SK-N-SH treated with all-trans-retinoic acid at 6 μM for 48 hours (cell line): ENCODE measurements at regions not wholly inside any gene's neighbourhood (a gene's known extent, or its start where the extent isn't known, plus 50 kb on each side); places are given as distances from the start of the nearest gene placed in this dataset.

Source experiments
- ATAC-seq: fragments of 200-7000 bp; cut with Tn5 transposase; 3 replicates; pipeline ENCODE4 v1.9.1; 2020; ENCODE audit warnings: mild to moderate bottlenecking, moderate library complexity
- ARNTL ChIP-seq: fragments of 450-650 bp; formaldehyde crosslinking; IDR thresholded peaks from 2 replicates; pipeline ENCODE4 v1.5.0; 2020; ENCODE audit warnings: low read depth, mild to moderate bottlenecking, moderate library complexity, borderline replicate concordance
- BACH2 ChIP-seq: fragments of 250-450 bp; sonication (Bioruptor Pico); IDR thresholded peaks from 2 replicates; pipeline ENCODE4 v1.9.0; 2021; ENCODE audit warnings: mild to moderate bottlenecking, borderline replicate concordance
- CSRNP3 ChIP-seq: fragments of 250-450 bp; sonication (Bioruptor Pico); IDR thresholded peaks from 2 replicates; pipeline ENCODE4 v1.5.1; 2021; ENCODE audit warnings: mild to moderate bottlenecking, moderate library complexity
- ESRRG ChIP-seq: fragments of 250-450 bp; sonication (Bioruptor Pico); IDR thresholded peaks from 2 replicates; pipeline ENCODE4 v1.6.1; 2021; ENCODE audit warnings: mild to moderate bottlenecking
- GLIS3 ChIP-seq: fragments of 250-450 bp; sonication (Bioruptor Pico); IDR thresholded peaks from 2 replicates; pipeline ENCODE4 v1.5.0; 2020; ENCODE audit warnings: mild to moderate bottlenecking, moderate library complexity
- ISL1 ChIP-seq: fragments of 250-450 bp; sonication (Bioruptor Pico); IDR thresholded peaks from 2 replicates; pipeline ENCODE4 v2.1.2; 2022; ENCODE audit warnings: mild to moderate bottlenecking, moderate library complexity
- OSR1 ChIP-seq: fragments of 250-450 bp; sonication (Bioruptor Pico); IDR thresholded peaks from 2 replicates; pipeline ENCODE4 v1.8.0; 2022; ENCODE audit warnings: moderate library complexity, mild to moderate bottlenecking, inconsistent platforms
- PPARA ChIP-seq: fragments of 250-450 bp; sonication (Bioruptor Pico); IDR thresholded peaks from 2 replicates; pipeline ENCODE4 v1.5.0; 2020; ENCODE audit warnings: mild to moderate bottlenecking, borderline replicate concordance
- RARB ChIP-seq: fragments of 250-450 bp; sonication (Bioruptor Pico); IDR thresholded peaks from 2 replicates; pipeline ENCODE4 v1.8.0; 2021; ENCODE audit warnings: mild to moderate bottlenecking, moderate library complexity
- SNAI2 ChIP-seq: fragments of 250-450 bp; sonication (Bioruptor Pico); IDR thresholded peaks from 2 replicates; pipeline ENCODE4 v1.5.0; 2020; ENCODE audit warnings: mild to moderate bottlenecking, moderate library complexity
- TCF4 ChIP-seq: fragments of 250-450 bp; sonication (Bioruptor Pico); IDR thresholded peaks from 2 replicates; pipeline ENCODE4 v1.8.0; 2021; ENCODE audit warnings: mild to moderate bottlenecking, moderate library complexity, borderline replicate concordance
- ZC3H10 ChIP-seq: fragments of 250-450 bp; sonication (Bioruptor Pico); IDR thresholded peaks from 2 replicates; pipeline ENCODE4 v1.5.1; 2021; ENCODE audit warnings: mild to moderate bottlenecking, moderate library complexity
- ZFP30 ChIP-seq: fragments of 450-650 bp; formaldehyde crosslinking; IDR thresholded peaks from 2 replicates; pipeline ENCODE4 v1.5.0; 2022; ENCODE audit warnings: mild to moderate bottlenecking, moderate library complexity
- ZNF565 ChIP-seq: fragments of 450-650 bp; formaldehyde crosslinking; conservative IDR thresholded peaks from 2 replicates; pipeline ENCODE4 v1.5.0; 2020; ENCODE audit warnings: low read depth, mild to moderate bottlenecking, moderate library complexity
- ZNF70 ChIP-seq: fragments of 450-650 bp; formaldehyde crosslinking; IDR thresholded peaks from 2 replicates; pipeline ENCODE4 v1.5.0; 2020; ENCODE audit warnings: mild to moderate bottlenecking, moderate library complexity
- ZNF8 ChIP-seq: fragments of 450-650 bp; formaldehyde crosslinking; IDR thresholded peaks from 2 replicates; pipeline ENCODE4 v1.5.0; 2020; ENCODE audit warnings: mild to moderate bottlenecking, moderate library complexity
- TF ChIP-seq, protein P1 (sequence below): fragments of 250-450 bp; sonication (Bioruptor Pico); IDR thresholded peaks from 2 replicates; pipeline ENCODE4 v1.5.0; 2020; ENCODE audit warnings: mild to moderate bottlenecking, moderate library complexity
- TF ChIP-seq, protein P2 (sequence below): fragments of 250-450 bp; sonication (Bioruptor Pico); IDR thresholded peaks from 2 replicates; pipeline ENCODE4 v1.5.1; 2020; ENCODE audit warnings: low read depth, mild to moderate bottlenecking, moderate library complexity
- TF ChIP-seq, protein P3 (sequence below): fragments of 250-450 bp; sonication (Bioruptor Pico); IDR thresholded peaks from 2 replicates; pipeline ENCODE4 v1.8.0; 2020; ENCODE audit warnings: mild to moderate bottlenecking, moderate library complexity, borderline replicate concordance
- TF ChIP-seq, protein P4 (sequence below): fragments of 250-450 bp; sonication (Bioruptor Pico); IDR thresholded peaks from 2 replicates; pipeline ENCODE4 v1.8.0; 2021; ENCODE audit warnings: low read depth, mild to moderate bottlenecking, moderate library complexity, borderline replicate concordance

DNA sequence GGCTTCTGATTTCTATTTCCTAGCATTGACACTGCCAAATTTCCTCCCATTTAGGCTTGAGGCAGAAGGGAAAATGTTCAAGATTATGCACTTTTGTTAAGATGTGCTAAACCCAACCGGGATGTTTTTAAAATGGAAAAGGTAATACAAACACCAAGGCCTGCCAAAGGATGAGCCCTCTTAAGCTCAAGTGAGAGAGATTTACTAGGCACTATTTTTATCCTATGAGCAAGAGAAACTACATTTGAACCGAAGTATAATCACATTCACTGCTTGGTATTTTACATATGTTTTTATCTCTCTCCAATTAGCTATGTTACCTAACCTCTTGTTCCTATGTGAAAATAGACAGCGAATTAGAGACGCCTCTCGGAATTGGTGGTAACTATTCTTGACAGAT is 295.8 kb downstream of the GABRB3 start:
- TF ChIP-seq BACH2 (CRISPR knock-in tag) = no peak
- TF ChIP-seq SNAI2 (CRISPR knock-in tag) = no peak
- TF ChIP-seq, protein P1, sequence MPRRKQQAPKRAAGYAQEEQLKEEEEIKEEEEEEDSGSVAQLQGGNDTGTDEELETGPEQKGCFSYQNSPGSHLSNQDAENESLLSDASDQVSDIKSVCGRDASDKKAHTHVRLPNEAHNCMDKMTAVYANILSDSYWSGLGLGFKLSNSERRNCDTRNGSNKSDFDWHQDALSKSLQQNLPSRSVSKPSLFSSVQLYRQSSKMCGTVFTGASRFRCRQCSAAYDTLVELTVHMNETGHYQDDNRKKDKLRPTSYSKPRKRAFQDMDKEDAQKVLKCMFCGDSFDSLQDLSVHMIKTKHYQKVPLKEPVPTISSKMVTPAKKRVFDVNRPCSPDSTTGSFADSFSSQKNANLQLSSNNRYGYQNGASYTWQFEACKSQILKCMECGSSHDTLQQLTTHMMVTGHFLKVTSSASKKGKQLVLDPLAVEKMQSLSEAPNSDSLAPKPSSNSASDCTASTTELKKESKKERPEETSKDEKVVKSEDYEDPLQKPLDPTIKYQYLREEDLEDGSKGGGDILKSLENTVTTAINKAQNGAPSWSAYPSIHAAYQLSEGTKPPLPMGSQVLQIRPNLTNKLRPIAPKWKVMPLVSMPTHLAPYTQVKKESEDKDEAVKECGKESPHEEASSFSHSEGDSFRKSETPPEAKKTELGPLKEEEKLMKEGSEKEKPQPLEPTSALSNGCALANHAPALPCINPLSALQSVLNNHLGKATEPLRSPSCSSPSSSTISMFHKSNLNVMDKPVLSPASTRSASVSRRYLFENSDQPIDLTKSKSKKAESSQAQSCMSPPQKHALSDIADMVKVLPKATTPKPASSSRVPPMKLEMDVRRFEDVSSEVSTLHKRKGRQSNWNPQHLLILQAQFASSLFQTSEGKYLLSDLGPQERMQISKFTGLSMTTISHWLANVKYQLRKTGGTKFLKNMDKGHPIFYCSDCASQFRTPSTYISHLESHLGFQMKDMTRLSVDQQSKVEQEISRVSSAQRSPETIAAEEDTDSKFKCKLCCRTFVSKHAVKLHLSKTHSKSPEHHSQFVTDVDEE (CRISPR knock-in tag) = no peak
- no peak for TF ChIP-seq GLIS3
- TF ChIP-seq PPARA = no peak
- no peak for ATAC-seq

DNA sequence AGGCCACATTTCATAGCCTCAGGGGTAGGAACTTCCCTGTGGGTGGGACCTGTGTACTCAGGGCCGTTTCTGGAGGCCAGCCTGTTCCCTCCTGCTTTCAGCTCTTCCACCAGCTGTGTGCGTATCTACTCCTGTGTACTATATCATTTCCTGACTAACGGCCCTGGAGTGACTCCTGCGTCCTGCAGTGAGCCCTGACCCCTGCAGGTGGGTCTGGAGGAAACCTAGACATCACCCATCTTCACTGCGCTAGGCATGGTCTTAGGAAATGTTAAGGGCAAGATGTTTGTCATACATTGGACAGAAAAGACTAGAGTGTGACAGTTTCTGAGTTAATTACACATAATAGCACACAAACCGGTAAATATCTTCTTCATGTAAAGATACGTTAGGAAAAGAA is 297.3 kb downstream of the GABRB3 start:
- no peak for TF ChIP-seq TCF4 (CRISPR knock-in tag)
- no peak for TF ChIP-seq ZNF8 (CRISPR knock-in tag)
- TF ChIP-seq ZC3H10 (CRISPR knock-in tag) = no peak
- ATAC-seq = no peak

- TF ChIP-seq, protein P2, sequence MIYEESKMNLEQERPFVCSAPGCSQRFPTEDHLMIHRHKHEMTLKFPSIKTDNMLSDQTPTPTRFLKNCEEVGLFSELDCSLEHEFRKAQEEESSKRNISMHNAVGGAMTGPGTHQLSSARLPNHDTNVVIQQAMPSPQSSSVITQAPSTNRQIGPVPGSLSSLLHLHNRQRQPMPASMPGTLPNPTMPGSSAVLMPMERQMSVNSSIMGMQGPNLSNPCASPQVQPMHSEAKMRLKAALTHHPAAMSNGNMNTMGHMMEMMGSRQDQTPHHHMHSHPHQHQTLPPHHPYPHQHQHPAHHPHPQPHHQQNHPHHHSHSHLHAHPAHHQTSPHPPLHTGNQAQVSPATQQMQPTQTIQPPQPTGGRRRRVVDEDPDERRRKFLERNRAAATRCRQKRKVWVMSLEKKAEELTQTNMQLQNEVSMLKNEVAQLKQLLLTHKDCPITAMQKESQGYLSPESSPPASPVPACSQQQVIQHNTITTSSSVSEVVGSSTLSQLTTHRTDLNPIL = no peak
- no peak for TF ChIP-seq BACH2 (CRISPR knock-in tag)
- TF ChIP-seq OSR1 (CRISPR knock-in tag) = no peak
- TF ChIP-seq RARB (CRISPR knock-in tag) = no peak
- TF ChIP-seq, protein P1 (CRISPR knock-in tag) = no peak
- TF ChIP-seq GLIS3 = no peak
- no peak for TF ChIP-seq ESRRG (CRISPR knock-in tag)
- no peak for TF ChIP-seq ZNF565 (CRISPR knock-in tag)
- no peak for TF ChIP-seq ZNF70 (CRISPR knock-in tag)
- no peak for TF ChIP-seq PPARA
- TF ChIP-seq ZNF8 (CRISPR knock-in tag) = no peak
- TF ChIP-seq ZFP30 (CRISPR knock-in tag) = no peak
- TF ChIP-seq TCF4 (CRISPR knock-in tag) = no peak
- TF ChIP-seq, protein P3, sequence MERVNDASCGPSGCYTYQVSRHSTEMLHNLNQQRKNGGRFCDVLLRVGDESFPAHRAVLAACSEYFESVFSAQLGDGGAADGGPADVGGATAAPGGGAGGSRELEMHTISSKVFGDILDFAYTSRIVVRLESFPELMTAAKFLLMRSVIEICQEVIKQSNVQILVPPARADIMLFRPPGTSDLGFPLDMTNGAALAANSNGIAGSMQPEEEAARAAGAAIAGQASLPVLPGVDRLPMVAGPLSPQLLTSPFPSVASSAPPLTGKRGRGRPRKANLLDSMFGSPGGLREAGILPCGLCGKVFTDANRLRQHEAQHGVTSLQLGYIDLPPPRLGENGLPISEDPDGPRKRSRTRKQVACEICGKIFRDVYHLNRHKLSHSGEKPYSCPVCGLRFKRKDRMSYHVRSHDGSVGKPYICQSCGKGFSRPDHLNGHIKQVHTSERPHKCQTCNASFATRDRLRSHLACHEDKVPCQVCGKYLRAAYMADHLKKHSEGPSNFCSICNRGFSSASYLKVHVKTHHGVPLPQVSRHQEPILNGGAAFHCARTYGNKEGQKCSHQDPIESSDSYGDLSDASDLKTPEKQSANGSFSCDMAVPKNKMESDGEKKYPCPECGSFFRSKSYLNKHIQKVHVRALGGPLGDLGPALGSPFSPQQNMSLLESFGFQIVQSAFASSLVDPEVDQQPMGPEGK (CRISPR knock-in tag) = no peak
- TF ChIP-seq, protein P4, sequence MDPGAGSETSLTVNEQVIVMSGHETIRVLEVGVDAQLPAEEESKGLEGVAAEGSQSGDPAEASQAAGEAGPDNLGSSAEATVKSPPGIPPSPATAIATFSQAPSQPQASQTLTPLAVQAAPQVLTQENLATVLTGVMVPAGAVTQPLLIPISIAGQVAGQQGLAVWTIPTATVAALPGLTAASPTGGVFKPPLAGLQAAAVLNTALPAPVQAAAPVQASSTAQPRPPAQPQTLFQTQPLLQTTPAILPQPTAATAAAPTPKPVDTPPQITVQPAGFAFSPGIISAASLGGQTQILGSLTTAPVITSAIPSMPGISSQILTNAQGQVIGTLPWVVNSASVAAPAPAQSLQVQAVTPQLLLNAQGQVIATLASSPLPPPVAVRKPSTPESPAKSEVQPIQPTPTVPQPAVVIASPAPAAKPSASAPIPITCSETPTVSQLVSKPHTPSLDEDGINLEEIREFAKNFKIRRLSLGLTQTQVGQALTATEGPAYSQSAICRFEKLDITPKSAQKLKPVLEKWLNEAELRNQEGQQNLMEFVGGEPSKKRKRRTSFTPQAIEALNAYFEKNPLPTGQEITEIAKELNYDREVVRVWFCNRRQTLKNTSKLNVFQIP (CRISPR knock-in tag) = no peak
- TF ChIP-seq ZC3H10 (CRISPR knock-in tag) = no peak
- TF ChIP-seq ARNTL (CRISPR knock-in tag) = no peak
- no peak for TF ChIP-seq CSRNP3 (CRISPR knock-in tag)
- TF ChIP-seq ISL1 (CRISPR knock-in tag) = no peak
- TF ChIP-seq SNAI2 (CRISPR knock-in tag) = no peak
- TF ChIP-seq, all 23 proteins: peak for 0
- no peak for ATAC-seq
These were observed 300.2 kb downstream of the GABRB3 start for GRCh38 chr15:26472661-26473060.
